WTC11 (cell line): ENCODE measurements at regions not wholly inside any gene's neighbourhood (a gene's known extent, or its start where the extent isn't known, plus 50 kb on each side); places are given as distances from the start of the nearest gene placed in this dataset.

Source experiments
- GABPB1 ChIP-seq: sonication (generic); formaldehyde crosslinking; IDR thresholded peaks from 2 replicates; pipeline ENCODE4 v1.8.1; 2023; ENCODE audit warnings: mild to moderate bottlenecking, missing genetic modification reagents
- HMGA2 ChIP-seq: fragments of 250-450 bp; sonication (Bioruptor Pico); IDR thresholded peaks from 2 replicates; pipeline ENCODE4 v1.4.0; 2021; ENCODE audit warnings: mild to moderate bottlenecking, moderate library complexity
- JUN ChIP-seq: sonication (generic); formaldehyde crosslinking; IDR thresholded peaks from 2 replicates; pipeline ENCODE4 v1.8.0; 2023; ENCODE audit warnings: mild to moderate bottlenecking, missing genetic modification reagents
- ZNF263 ChIP-seq: sonication (generic); formaldehyde crosslinking; IDR thresholded peaks from 2 replicates; pipeline ENCODE4 v1.8.1; 2022; ENCODE audit warnings: low read depth, mild to moderate bottlenecking, moderate library complexity, missing genetic modification reagents
- TF ChIP-seq, protein P1 (sequence below): sonication (generic); formaldehyde crosslinking; IDR thresholded peaks from 2 replicates; pipeline ENCODE4 v1.8.0; 2022; ENCODE audit warnings: mild to moderate bottlenecking, missing genetic modification reagents
- TF ChIP-seq, protein P2 (sequence below): sonication (generic); formaldehyde crosslinking; IDR thresholded peaks from 2 replicates; pipeline ENCODE4 v1.8.1; 2023; ENCODE audit warnings: mild to moderate bottlenecking, missing genetic modification reagents, moderate library complexity
- TF ChIP-seq, protein P3 (sequence below): sonication (generic); formaldehyde crosslinking; conservative IDR thresholded peaks from 2 replicates; pipeline ENCODE4 v1.8.1; 2022; ENCODE audit warnings: mild to moderate bottlenecking, missing genetic modification reagents
- TF ChIP-seq, protein P4 (sequence below): sonication (generic); formaldehyde crosslinking; IDR thresholded peaks from 2 replicates; pipeline ENCODE4 v1.8.0; 2022; ENCODE audit warnings: mild to moderate bottlenecking, missing genetic modification reagents
- TF ChIP-seq, protein P5 (sequence below): sonication (generic); formaldehyde crosslinking; IDR thresholded peaks from 2 replicates; pipeline ENCODE4 v1.8.1; 2022; ENCODE audit warnings: low read depth, mild to moderate bottlenecking, moderate library complexity, missing genetic modification reagents, borderline replicate concordance
- TF ChIP-seq, protein P6 (sequence below): fragments of 200-600 bp; IDR thresholded peaks from 2 replicates; pipeline ENCODE4 v1.8.0; 2022; ENCODE audit warnings: antibody characterized with exemption
- TF ChIP-seq, protein P7 (sequence below): sonication (generic); formaldehyde crosslinking; IDR thresholded peaks from 2 replicates; pipeline ENCODE4 v1.8.1; 2023; ENCODE audit warnings: mild to moderate bottlenecking, moderate library complexity, missing genetic modification reagents
- TF ChIP-seq, protein P8 (sequence below): fragments of 250-450 bp; sonication (Bioruptor Pico); IDR thresholded peaks from 2 replicates; pipeline ENCODE4 v1.9.0; 2021; ENCODE audit warnings: mild to moderate bottlenecking
- TF ChIP-seq, protein P9 (sequence below): fragments of 250-450 bp; sonication (Bioruptor Pico); IDR thresholded peaks from 2 replicates; pipeline ENCODE4 v1.9.0; 2021; ENCODE audit warnings: moderate library complexity, mild to moderate bottlenecking, inconsistent platforms, borderline replicate concordance

DNA sequence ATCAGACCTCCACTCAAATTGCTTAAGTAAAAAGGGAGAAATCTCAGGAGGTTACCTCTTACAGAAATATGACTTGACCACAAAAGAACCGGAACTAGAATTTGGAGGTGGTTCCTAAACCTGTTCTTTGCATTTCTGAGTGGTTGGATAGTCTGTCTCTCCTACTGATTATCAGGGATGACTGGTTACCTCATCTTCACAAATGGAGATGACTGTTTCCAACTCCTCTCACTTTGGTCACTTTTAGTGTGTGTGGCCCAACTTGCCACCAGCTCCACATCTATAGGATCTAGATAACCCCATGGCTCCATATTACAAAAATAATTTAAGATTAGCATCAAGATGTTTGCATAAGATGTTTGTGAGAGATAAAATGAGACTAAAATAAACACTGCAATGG, 95.5 kb downstream of the CCDC71L start:
- TF ChIP-seq HMGA2 (CRISPR knock-in tag) (no peak), GABPB1 (CRISPR knock-in tag) (no peak), ZNF263 (CRISPR knock-in tag) (no peak), JUN (CRISPR knock-in tag) (no peak)
- TF ChIP-seq, protein P1, sequence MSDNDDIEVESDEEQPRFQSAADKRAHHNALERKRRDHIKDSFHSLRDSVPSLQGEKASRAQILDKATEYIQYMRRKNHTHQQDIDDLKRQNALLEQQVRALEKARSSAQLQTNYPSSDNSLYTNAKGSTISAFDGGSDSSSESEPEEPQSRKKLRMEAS (CRISPR knock-in tag), result no peak
- TF ChIP-seq, protein P2, sequence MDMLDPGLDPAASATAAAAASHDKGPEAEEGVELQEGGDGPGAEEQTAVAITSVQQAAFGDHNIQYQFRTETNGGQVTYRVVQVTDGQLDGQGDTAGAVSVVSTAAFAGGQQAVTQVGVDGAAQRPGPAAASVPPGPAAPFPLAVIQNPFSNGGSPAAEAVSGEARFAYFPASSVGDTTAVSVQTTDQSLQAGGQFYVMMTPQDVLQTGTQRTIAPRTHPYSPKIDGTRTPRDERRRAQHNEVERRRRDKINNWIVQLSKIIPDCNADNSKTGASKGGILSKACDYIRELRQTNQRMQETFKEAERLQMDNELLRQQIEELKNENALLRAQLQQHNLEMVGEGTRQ (CRISPR knock-in tag), result no peak
- TF ChIP-seq, protein P3, sequence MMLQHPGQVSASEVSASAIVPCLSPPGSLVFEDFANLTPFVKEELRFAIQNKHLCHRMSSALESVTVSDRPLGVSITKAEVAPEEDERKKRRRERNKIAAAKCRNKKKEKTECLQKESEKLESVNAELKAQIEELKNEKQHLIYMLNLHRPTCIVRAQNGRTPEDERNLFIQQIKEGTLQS (CRISPR knock-in tag), result no peak
- TF ChIP-seq, protein P4, sequence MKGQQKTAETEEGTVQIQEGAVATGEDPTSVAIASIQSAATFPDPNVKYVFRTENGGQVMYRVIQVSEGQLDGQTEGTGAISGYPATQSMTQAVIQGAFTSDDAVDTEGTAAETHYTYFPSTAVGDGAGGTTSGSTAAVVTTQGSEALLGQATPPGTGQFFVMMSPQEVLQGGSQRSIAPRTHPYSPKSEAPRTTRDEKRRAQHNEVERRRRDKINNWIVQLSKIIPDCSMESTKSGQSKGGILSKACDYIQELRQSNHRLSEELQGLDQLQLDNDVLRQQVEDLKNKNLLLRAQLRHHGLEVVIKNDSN, result no peak
- TF ChIP-seq, protein P5, sequence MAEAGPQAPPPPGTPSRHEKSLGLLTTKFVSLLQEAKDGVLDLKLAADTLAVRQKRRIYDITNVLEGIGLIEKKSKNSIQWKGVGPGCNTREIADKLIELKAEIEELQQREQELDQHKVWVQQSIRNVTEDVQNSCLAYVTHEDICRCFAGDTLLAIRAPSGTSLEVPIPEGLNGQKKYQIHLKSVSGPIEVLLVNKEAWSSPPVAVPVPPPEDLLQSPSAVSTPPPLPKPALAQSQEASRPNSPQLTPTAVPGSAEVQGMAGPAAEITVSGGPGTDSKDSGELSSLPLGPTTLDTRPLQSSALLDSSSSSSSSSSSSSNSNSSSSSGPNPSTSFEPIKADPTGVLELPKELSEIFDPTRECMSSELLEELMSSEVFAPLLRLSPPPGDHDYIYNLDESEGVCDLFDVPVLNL, result no peak
- TF ChIP-seq, protein P6, sequence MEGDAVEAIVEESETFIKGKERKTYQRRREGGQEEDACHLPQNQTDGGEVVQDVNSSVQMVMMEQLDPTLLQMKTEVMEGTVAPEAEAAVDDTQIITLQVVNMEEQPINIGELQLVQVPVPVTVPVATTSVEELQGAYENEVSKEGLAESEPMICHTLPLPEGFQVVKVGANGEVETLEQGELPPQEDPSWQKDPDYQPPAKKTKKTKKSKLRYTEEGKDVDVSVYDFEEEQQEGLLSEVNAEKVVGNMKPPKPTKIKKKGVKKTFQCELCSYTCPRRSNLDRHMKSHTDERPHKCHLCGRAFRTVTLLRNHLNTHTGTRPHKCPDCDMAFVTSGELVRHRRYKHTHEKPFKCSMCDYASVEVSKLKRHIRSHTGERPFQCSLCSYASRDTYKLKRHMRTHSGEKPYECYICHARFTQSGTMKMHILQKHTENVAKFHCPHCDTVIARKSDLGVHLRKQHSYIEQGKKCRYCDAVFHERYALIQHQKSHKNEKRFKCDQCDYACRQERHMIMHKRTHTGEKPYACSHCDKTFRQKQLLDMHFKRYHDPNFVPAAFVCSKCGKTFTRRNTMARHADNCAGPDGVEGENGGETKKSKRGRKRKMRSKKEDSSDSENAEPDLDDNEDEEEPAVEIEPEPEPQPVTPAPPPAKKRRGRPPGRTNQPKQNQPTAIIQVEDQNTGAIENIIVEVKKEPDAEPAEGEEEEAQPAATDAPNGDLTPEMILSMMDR, result no peak
- TF ChIP-seq, protein P7, sequence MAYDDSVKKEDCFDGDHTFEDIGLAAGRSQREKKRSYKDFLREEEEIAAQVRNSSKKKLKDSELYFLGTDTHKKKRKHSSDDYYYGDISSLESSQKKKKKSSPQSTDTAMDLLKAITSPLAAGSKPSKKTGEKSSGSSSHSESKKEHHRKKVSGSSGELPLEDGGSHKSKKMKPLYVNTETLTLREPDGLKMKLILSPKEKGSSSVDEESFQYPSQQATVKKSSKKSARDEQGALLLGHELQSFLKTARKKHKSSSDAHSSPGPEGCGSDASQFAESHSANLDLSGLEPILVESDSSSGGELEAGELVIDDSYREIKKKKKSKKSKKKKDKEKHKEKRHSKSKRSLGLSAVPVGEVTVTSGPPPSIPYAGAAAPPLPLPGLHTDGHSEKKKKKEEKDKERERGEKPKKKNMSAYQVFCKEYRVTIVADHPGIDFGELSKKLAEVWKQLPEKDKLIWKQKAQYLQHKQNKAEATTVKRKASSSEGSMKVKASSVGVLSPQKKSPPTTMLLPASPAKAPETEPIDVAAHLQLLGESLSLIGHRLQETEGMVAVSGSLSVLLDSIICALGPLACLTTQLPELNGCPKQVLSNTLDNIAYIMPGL (CRISPR knock-in tag), result no peak
- TF ChIP-seq, protein P8, sequence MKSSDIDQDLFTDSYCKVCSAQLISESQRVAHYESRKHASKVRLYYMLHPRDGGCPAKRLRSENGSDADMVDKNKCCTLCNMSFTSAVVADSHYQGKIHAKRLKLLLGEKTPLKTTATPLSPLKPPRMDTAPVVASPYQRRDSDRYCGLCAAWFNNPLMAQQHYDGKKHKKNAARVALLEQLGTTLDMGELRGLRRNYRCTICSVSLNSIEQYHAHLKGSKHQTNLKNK (CRISPR knock-in tag), result no peak
- TF ChIP-seq, protein P9, sequence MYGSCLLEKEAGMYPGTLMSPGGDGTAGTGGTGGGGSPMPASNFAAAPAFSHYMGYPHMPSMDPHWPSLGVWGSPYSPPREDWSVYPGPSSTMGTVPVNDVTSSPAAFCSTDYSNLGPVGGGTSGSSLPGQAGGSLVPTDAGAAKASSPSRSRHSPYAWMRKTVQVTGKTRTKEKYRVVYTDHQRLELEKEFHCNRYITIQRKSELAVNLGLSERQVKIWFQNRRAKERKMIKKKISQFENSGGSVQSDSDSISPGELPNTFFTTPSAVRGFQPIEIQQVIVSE (CRISPR knock-in tag), result no peak
